Transverse colon (tissue), 4 donors: ENCODE measurements at regions not wholly inside any gene's neighbourhood (a gene's known extent, or its start where the extent isn't known, plus 50 kb on each side); places are given as distances from the start of the nearest gene placed in this dataset.

Experiments used
- CTCF ChIP-seq, 5 experiments: fragments of 200-600 bp in 3 of 5; fragments of 450-650 bp in 2 of 5; sonication (generic) in 3 of 5; IDR thresholded peaks; 1 replicate in 2 of 5; 2 replicates in 3 of 5; pipeline ENCODE4 v1.5.1; 2016 to 2017; ENCODE audit warnings: antibody characterized with exemption in 5 of 5, inconsistent platforms in 3 of 5, mild to moderate bottlenecking in 2 of 5, moderate library complexity in 1 of 5
- EP300 ChIP-seq: sonication (generic); formaldehyde crosslinking; IDR thresholded peaks from one replicate; pipeline ENCODE4 v1.6.1; 2017; ENCODE audit warnings: antibody characterized with exemption, low read depth
- POLR2A ChIP-seq: fragments of 450-650 bp; IDR thresholded peaks from one replicate; pipeline ENCODE4 v1.6.1; 2016; ENCODE audit warnings: antibody characterized with exemption, mild to moderate bottlenecking, moderate library complexity
- POLR2AphosphoS5 ChIP-seq, 3 donors: sonication (generic); formaldehyde crosslinking; IDR thresholded peaks; one replicate each; pipeline ENCODE4 v1.6.1; 2016; ENCODE audit warnings: antibody characterized with exemption in 3 of 3

GRCh38 chr13:56980856-56981255 lies 159.9 kb upstream of the PRR20A start:
- TF ChIP-seq POLR2A (no peak), CTCF (IDR thresholded peaks at IDR 0.05) (no peak), POLR2AphosphoS5 (IDR thresholded peaks at IDR 0.05) (no peak), EP300 (no peak)
